DND-41 (cell line): ENCODE measurements at regions not wholly inside any gene's neighbourhood (a gene's known extent, or its start where the extent isn't known, plus 50 kb on each side); places are given as distances from the start of the nearest gene placed in this dataset.

Source experiments
- EZH2 ChIP-seq: IDR thresholded peaks from 3 replicates; pipeline ENCODE4 v1.6.1; 2012; ENCODE audit warnings: borderline replicate concordance, low read depth, mild to moderate bottlenecking, moderate library complexity, low read length, inconsistent platforms; ENCODE audit not compliant: severe bottlenecking
- TF ChIP-seq, protein P1 (sequence below): IDR thresholded peaks from 2 replicates; pipeline ENCODE4 v1.5.1; 2012; ENCODE audit warnings: borderline replicate concordance, low read length, moderate library complexity, mild to moderate bottlenecking; ENCODE audit not compliant: poor library complexity, severe bottlenecking; ENCODE audit errors: extremely low read depth

DNA sequence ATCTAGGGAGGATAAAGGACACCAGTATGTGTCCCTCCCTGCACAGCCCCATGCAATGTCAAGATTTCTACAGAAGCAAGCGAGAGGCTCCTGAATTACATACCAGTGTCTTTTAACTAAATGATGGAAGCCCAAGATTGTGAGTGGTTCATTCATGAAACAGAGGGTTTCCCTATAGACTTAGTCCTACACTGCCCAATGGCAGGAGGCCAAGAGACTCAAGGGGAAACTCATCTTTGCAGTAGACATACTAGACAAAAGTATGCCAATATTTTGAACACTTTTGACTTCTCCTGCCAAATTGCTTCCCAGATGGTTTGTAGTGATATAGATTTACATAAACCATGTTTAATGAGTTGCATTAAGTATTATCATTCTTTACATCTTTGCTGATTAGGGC lies 557.2 kb upstream of the JAG1 start:
- TF ChIP-seq, protein P1, sequence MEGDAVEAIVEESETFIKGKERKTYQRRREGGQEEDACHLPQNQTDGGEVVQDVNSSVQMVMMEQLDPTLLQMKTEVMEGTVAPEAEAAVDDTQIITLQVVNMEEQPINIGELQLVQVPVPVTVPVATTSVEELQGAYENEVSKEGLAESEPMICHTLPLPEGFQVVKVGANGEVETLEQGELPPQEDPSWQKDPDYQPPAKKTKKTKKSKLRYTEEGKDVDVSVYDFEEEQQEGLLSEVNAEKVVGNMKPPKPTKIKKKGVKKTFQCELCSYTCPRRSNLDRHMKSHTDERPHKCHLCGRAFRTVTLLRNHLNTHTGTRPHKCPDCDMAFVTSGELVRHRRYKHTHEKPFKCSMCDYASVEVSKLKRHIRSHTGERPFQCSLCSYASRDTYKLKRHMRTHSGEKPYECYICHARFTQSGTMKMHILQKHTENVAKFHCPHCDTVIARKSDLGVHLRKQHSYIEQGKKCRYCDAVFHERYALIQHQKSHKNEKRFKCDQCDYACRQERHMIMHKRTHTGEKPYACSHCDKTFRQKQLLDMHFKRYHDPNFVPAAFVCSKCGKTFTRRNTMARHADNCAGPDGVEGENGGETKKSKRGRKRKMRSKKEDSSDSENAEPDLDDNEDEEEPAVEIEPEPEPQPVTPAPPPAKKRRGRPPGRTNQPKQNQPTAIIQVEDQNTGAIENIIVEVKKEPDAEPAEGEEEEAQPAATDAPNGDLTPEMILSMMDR = no peak
- TF ChIP-seq EZH2 = no peak
